Activated CD4-positive, alpha-beta T cell treated with anti-CD3 and anti-CD28 coated beads for 36 hours (primary cell): ENCODE measurements at regions not wholly inside any gene's neighbourhood (a gene's known extent, or its start where the extent isn't known, plus 50 kb on each side); places are given as distances from the start of the nearest gene placed in this dataset.
"Not testable (repeated sequence)": the region's sequence is repeated elsewhere in the genome, so short reads cannot be mapped to it uniquely, and the experiment has no call there.

Experiments used
- ATAC-seq: fragments of 200-7000 bp; cut with Tn5 transposase; one replicate; pipeline ENCODE4 v1.10.0; 2021; ENCODE audit warnings: mild to moderate bottlenecking, moderate library complexity
- CTCF ChIA-PET: fragments of 350-600 bp; sonication (Branson Sonifier 250); formaldehyde crosslinking; loops from one replicate; lab custom pipeline; 2021; ENCODE audit warnings: antibody characterized with exemption; lab: Charles Lee
- POLR2A ChIA-PET: fragments of 350-600 bp; sonication (Branson Sonifier 250); formaldehyde crosslinking; loops from one replicate; lab custom pipeline; 2021; ENCODE audit warnings: antibody characterized with exemption, inconsistent platforms; lab: Charles Lee
- DNase-seq: peaks from one replicate; pipeline ENCODE4 v3.0.0-alpha.2; 2020
- H3K27ac Mint-ChIP-seq: one replicate; pipeline ENCODE4 v1.8.0; 2021; ENCODE audit warnings: mixed read lengths
- H3K27me3 Mint-ChIP-seq: one replicate; pipeline ENCODE4 v1.8.0; 2021; ENCODE audit warnings: mixed read lengths
- H3K36me3 Mint-ChIP-seq: one replicate; pipeline ENCODE4 v1.8.0; 2021; ENCODE audit warnings: low read depth, mixed read lengths
- H3K4me1 Mint-ChIP-seq: one replicate; pipeline ENCODE4 v1.8.0; 2021; ENCODE audit warnings: mixed read lengths
- H3K4me3 Mint-ChIP-seq: one replicate; pipeline ENCODE4 v1.8.0; 2021; ENCODE audit warnings: mild to moderate bottlenecking, moderate library complexity, mixed read lengths
- H3K9me3 Mint-ChIP-seq: one replicate; pipeline ENCODE4 v1.8.0; 2021; ENCODE audit warnings: low read depth, mixed read lengths
- intact Hi-C, 2 experiments: fragments of 100-400 bp; cut with DNase I in 1 of 2; cut with micrococcal nuclease in 1 of 2; formaldehyde crosslinking; loops; one replicate each; pipeline versions ENCODE4 v1.14.2 to v1.15.1; 2022 to 2024; cut with DNase I, micrococcal nuclease

GRCh38 chr6:67986694-67987232 is 648.3 kb upstream of the ADGRB3 start:
- Mint-ChIP-seq H3K9me3 (peaks cover 5% of the 10 kb centered on the region), H3K4me1 (no peaks in the 10 kb centered on the region), H3K4me3 (no peak overlapping the region), H3K36me3 (no peaks in the 10 kb centered on the region), H3K27me3 (no peaks in the 10 kb centered on the region), H3K27ac (no peak overlapping the region)
- ChIA-PET POLR2A (no interaction called here), CTCF (no interaction called here)
- DNase-seq (no peak), ATAC-seq (no peak)
- intact Hi-C loops = no loop called here

GRCh38 chr6:67976486-67976885 is 658.6 kb upstream of the ADGRB3 start:
- no peaks in the 10 kb centered on the region for H3K36me3 Mint-ChIP-seq
- peaks cover 3% of the 10 kb centered on the region for H3K9me3 Mint-ChIP-seq
- POLR2A ChIA-PET = no interaction called here
- no peak overlapping the region for H3K4me3 Mint-ChIP-seq
- ATAC-seq (no peak), DNase-seq (no peak)
- CTCF ChIA-PET = no interaction called here
- no peak overlapping the region for H3K27ac Mint-ChIP-seq
- no peaks in the 10 kb centered on the region for H3K4me1 Mint-ChIP-seq
- H3K27me3 Mint-ChIP-seq = no peaks in the 10 kb centered on the region
- intact Hi-C loops = no loop called here

- no peak overlapping the region for H3K4me3 Mint-ChIP-seq
- no peaks in the 10 kb centered on the region for H3K27me3 Mint-ChIP-seq
- ChIA-PET CTCF (no interaction called here), POLR2A (no interaction called here)
- no peaks in the 10 kb centered on the region for H3K36me3 Mint-ChIP-seq
- no peak overlapping the region for H3K27ac Mint-ChIP-seq
- ATAC-seq = no peak
- no peaks in the 10 kb centered on the region for H3K4me1 Mint-ChIP-seq
- intact Hi-C loops = no loop called here
- peaks cover 3% of the 10 kb centered on the region for H3K9me3 Mint-ChIP-seq
- DNase-seq = no peak
Observed at GRCh38 chr6:67974931-67975330, 660.2 kb upstream of the ADGRB3 start.

- H3K36me3 Mint-ChIP-seq = no peaks in the 10 kb centered on the region
- CTCF ChIA-PET = interaction anchor here (0.6 kb wide), 1 partner anchor 326 kb away, joined by 3 read pairs; no protein-coding TSS in a partner anchor
- H3K9me3 Mint-ChIP-seq = peaks cover 2% of the 10 kb centered on the region
- intact Hi-C loops = no loop called here
- no peak overlapping the region for H3K27ac Mint-ChIP-seq
- H3K4me3 Mint-ChIP-seq = no peak overlapping the region
- POLR2A ChIA-PET = no interaction called here
- no peak for DNase-seq
- no peaks in the 10 kb centered on the region for H3K4me1 Mint-ChIP-seq
- no peak for ATAC-seq
- H3K27me3 Mint-ChIP-seq = no peaks in the 10 kb centered on the region
Observed at GRCh38 chr6:67971812-67972211, 663.3 kb upstream of the ADGRB3 start.

GRCh38 chr6:67966830-67967229 is 668.3 kb upstream of the ADGRB3 start:
- Mint-ChIP-seq H3K4me3 (no peak overlapping the region), H3K4me1 (no peaks in the 10 kb centered on the region), H3K9me3 (peaks cover 2% of the 10 kb centered on the region), H3K27ac (no peak overlapping the region), H3K36me3 (no peaks in the 10 kb centered on the region), H3K27me3 (no peaks in the 10 kb centered on the region)
- ATAC-seq (no peak), DNase-seq (no peak)
- intact Hi-C loops = no loop called here
- CTCF ChIA-PET = no interaction called here
- POLR2A ChIA-PET = no interaction called here

- ATAC-seq (no peak), DNase-seq (no peak)
- H3K4me3 Mint-ChIP-seq = no peak overlapping the region
- no peaks in the 10 kb centered on the region for H3K36me3 Mint-ChIP-seq
- POLR2A ChIA-PET = no interaction called here
- intact Hi-C loops = no loop called here
- no peaks in the 10 kb centered on the region for H3K27me3 Mint-ChIP-seq
- no peaks in the 10 kb centered on the region for H3K4me1 Mint-ChIP-seq
- peaks cover 8% of the 10 kb centered on the region for H3K9me3 Mint-ChIP-seq
- no peak overlapping the region for H3K27ac Mint-ChIP-seq
- CTCF ChIA-PET = no interaction called here
Observed at GRCh38 chr6:67956352-67956751, 678.7 kb upstream of the ADGRB3 start.

GRCh38 chr6:67952948-67953347 is 682.1 kb upstream of the ADGRB3 start:
- Mint-ChIP-seq H3K4me3 (no peak overlapping the region), H3K9me3 (peaks cover 20% of the 10 kb centered on the region), H3K27ac (no peak overlapping the region), H3K4me1 (no peaks in the 10 kb centered on the region), H3K27me3 (no peaks in the 10 kb centered on the region), H3K36me3 (no peaks in the 10 kb centered on the region)
- ATAC-seq (no peak), DNase-seq (no peak)
- POLR2A ChIA-PET = no interaction called here
- intact Hi-C loops = no loop called here
- CTCF ChIA-PET = no interaction called here

GRCh38 chr6:67952121-67952520 is 683.0 kb upstream of the ADGRB3 start:
- ATAC-seq (no peak), DNase-seq (no peak)
- ChIA-PET POLR2A (no interaction called here), CTCF (no interaction called here)
- no peak overlapping the region for H3K4me3 Mint-ChIP-seq
- H3K27me3 Mint-ChIP-seq = no peaks in the 10 kb centered on the region
- intact Hi-C loops = no loop called here
- no peak overlapping the region for H3K27ac Mint-ChIP-seq
- no peaks in the 10 kb centered on the region for H3K4me1 Mint-ChIP-seq
- H3K36me3 Mint-ChIP-seq = no peaks in the 10 kb centered on the region
- H3K9me3 Mint-ChIP-seq = peaks cover 20% of the 10 kb centered on the region

GRCh38 chr6:67947762-67948161 is 687.3 kb upstream of the ADGRB3 start:
- CTCF ChIA-PET, intact Hi-C loops, DNase-seq, H3K4me1 Mint-ChIP-seq, H3K4me3 Mint-ChIP-seq, H3K27ac Mint-ChIP-seq, H3K36me3 Mint-ChIP-seq, H3K27me3 Mint-ChIP-seq, ATAC-seq, POLR2A ChIA-PET: not testable (repeated sequence)
- H3K9me3 Mint-ChIP-seq = peaks cover 17% of the 10 kb centered on the region

- Mint-ChIP-seq H3K4me3 (no peak overlapping the region), H3K27ac (no peak overlapping the region), H3K27me3 (no peaks in the 10 kb centered on the region), H3K4me1 (no peaks in the 10 kb centered on the region), H3K9me3 (peaks cover 10% of the 10 kb centered on the region), H3K36me3 (no peaks in the 10 kb centered on the region)
- DNase-seq (no peak), ATAC-seq (no peak)
- ChIA-PET POLR2A (no interaction called here), CTCF (no interaction called here)
- intact Hi-C loops = no loop called here
Observed at GRCh38 chr6:67935976-67936477, 699.1 kb upstream of the ADGRB3 start.

GRCh38 chr6:67933278-67933677 is 701.8 kb upstream of the ADGRB3 start:
- no peaks in the 10 kb centered on the region for H3K36me3 Mint-ChIP-seq
- ChIA-PET POLR2A (no interaction called here), CTCF (no interaction called here)
- no peak overlapping the region for H3K27ac Mint-ChIP-seq
- H3K27me3 Mint-ChIP-seq = no peaks in the 10 kb centered on the region
- no peak overlapping the region for H3K4me3 Mint-ChIP-seq
- H3K9me3 Mint-ChIP-seq = peaks cover 14% of the 10 kb centered on the region
- no peaks in the 10 kb centered on the region for H3K4me1 Mint-ChIP-seq
- no peak for ATAC-seq
- intact Hi-C loops = no loop called here
- DNase-seq = no peak

- H3K27ac Mint-ChIP-seq, intact Hi-C loops, DNase-seq, ATAC-seq, POLR2A ChIA-PET, H3K27me3 Mint-ChIP-seq, H3K4me3 Mint-ChIP-seq, CTCF ChIA-PET, H3K36me3 Mint-ChIP-seq, H3K4me1 Mint-ChIP-seq, H3K9me3 Mint-ChIP-seq: not testable (repeated sequence)
Observed at GRCh38 chr6:67922588-67922987, 712.5 kb upstream of the ADGRB3 start.
